ENCODE measurements at regions not wholly inside any gene's neighbourhood (a gene's known extent, or its start where the extent isn't known, plus 50 kb on each side); places are given as distances from the start of the nearest gene placed in this dataset.

DNA sequence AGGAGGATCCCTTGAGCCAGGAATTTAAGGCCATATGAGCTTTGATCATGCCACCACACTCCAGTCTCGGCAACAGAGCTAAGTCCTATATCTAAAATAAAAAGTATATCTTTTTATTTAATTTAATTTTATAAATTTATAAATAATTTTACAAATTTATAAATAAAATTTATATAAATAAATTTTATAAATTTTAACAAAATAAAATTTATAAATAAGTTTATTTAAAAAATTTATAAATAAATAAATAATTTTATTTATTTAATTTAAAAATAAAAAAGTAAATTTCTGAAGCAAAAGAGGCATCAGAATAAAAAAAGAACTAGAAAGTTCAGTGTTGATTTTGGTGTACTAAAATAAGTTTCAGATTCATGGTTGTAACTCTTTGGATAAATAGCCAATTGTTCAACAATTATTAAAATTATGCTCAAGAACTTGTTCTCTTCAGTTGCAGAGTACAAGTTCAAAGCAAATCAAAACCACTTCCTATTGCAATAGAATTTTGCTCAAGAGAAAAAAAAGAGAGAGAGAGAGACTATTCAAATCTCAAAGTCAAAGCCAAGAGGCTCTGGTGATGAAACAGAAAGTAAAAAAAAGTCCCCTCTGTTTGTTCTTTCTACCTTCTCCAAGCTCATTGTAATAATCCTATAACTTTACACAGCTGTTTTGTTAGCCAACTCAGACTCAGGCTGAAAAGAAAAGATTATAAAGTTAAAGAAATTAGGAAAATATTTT is 547.5 kb upstream of the ADGRB3 start:
- TF ChIP-seq REST (IDR thresholded peaks at IDR 0.05; ENCODE audit: insufficient read depth in 1 of 2, low read depth in 2 of 2, low read length in 2 of 2) (no peak), FOXP2 (optimal IDR thresholded peaks at IDR 0.05; ENCODE audit: borderline replicate concordance, extremely low read depth, extremely low read length, insufficient read depth) (no peak), SIN3A (IDR thresholded peaks at IDR 0.05; ENCODE audit: borderline replicate concordance, insufficient read depth, low read length) (no peak), POLR2AphosphoS5 (IDR thresholded peaks at IDR 0.05; ENCODE audit: low read depth, low read length) (no peak)

- TF ChIP-seq SIN3A (IDR thresholded peaks at IDR 0.05; ENCODE audit: borderline replicate concordance, insufficient read depth, low read length) (no peak), REST (IDR thresholded peaks at IDR 0.05; ENCODE audit: insufficient read depth in 1 of 2, low read depth in 2 of 2, low read length in 2 of 2) (no peak), POLR2AphosphoS5 (IDR thresholded peaks at IDR 0.05; ENCODE audit: low read depth, low read length) (no peak), TAF1 (IDR thresholded peaks at IDR 0.05; ENCODE audit: borderline replicate concordance, insufficient read depth, low read length) (no peak), FOXP2 (optimal IDR thresholded peaks at IDR 0.05; ENCODE audit: borderline replicate concordance, extremely low read depth, extremely low read length, insufficient read depth) (no peak)
Measured at GRCh38 chr6:68086199-68086598, 548.9 kb upstream of the ADGRB3 start.

DNA sequence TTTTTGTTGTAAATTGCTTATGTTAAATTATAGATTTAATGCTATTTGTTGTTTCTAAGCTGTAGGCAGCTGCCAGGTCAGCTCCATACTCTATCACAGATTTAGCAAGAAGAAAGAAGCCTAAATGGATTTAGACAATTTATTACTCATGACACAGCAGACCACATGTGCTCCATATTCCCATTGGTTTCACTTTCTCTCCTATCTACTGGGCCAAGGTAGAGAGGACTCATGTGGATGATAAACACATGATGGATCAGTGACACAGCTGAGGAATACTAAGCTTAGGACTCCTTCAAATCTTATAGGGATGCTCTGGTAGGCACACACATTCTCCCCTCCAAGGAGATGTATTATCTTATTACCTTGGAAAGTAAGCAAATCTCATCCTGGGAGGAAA is 553.0 kb upstream of the ADGRB3 start:
- TF ChIP-seq REST (IDR thresholded peaks at IDR 0.05; ENCODE audit: insufficient read depth in 1 of 2, low read depth in 2 of 2, low read length in 2 of 2) (no peak), POLR2AphosphoS5 (IDR thresholded peaks at IDR 0.05; ENCODE audit: low read depth, low read length) (no peak), FOXP2 (optimal IDR thresholded peaks at IDR 0.05; ENCODE audit: borderline replicate concordance, extremely low read depth, extremely low read length, insufficient read depth) (no peak), SIN3A (IDR thresholded peaks at IDR 0.05; ENCODE audit: borderline replicate concordance, insufficient read depth, low read length) (no peak), TAF1 (IDR thresholded peaks at IDR 0.05; ENCODE audit: borderline replicate concordance, insufficient read depth, low read length) (no peak)

GRCh38 chr6:68080074-68080473 is 555.0 kb upstream of the ADGRB3 start:
- no peak for TF ChIP-seq POLR2AphosphoS5 (IDR thresholded peaks at IDR 0.05; ENCODE audit: low read depth, low read length)
- no peak for TF ChIP-seq TAF1 (IDR thresholded peaks at IDR 0.05; ENCODE audit: borderline replicate concordance, insufficient read depth, low read length)
- no peak for TF ChIP-seq SIN3A (IDR thresholded peaks at IDR 0.05; ENCODE audit: borderline replicate concordance, insufficient read depth, low read length)

DNA sequence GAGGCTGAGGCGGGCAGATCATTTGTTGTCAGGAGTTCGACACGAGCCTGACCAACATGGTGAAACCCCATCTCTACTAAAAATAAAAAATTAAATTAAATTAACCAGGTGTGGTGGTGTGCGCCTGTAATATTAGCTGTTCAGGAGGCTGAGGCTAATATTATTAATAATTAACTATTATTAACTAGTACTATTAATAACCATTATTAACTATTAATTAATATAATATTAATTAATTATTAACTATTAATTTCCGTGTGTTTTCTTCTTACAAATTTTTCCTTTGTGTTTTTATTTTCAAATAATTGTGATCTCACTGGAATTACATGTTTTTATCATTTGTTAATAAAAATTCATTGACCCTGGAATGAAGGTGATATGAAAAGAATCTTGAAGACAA is 557.4 kb upstream of the ADGRB3 start:
- TF ChIP-seq POLR2AphosphoS5 (IDR thresholded peaks at IDR 0.05; ENCODE audit: low read depth, low read length) (no peak), REST (IDR thresholded peaks at IDR 0.05; ENCODE audit: insufficient read depth in 1 of 2, low read depth in 2 of 2, low read length in 2 of 2) (no peak), FOXP2 (optimal IDR thresholded peaks at IDR 0.05; ENCODE audit: borderline replicate concordance, extremely low read depth, extremely low read length, insufficient read depth) (no peak), TAF1 (IDR thresholded peaks at IDR 0.05; ENCODE audit: borderline replicate concordance, insufficient read depth, low read length) (no peak), SIN3A (IDR thresholded peaks at IDR 0.05; ENCODE audit: borderline replicate concordance, insufficient read depth, low read length) (no peak)
